Panc1 (cell line): ENCODE measurements at regions not wholly inside any gene's neighbourhood (a gene's known extent, or its start where the extent isn't known, plus 50 kb on each side); places are given as distances from the start of the nearest gene placed in this dataset.

Experiments
- ATAC-seq: fragments of 200-7000 bp; cut with Tn5 transposase; 2 replicates; pipeline ENCODE4 v1.9.1; 2020; ENCODE audit warnings: mild to moderate bottlenecking, moderate library complexity
- BruUV-seq: library from RNA; stranded (reverse); fragments of 400-500 nt; replicated peaks from 2 replicates; lab custom pipeline; 2021; lab: Mats Ljungman, UMichigan
- CTCF ChIA-PET: fragments of 300-600 bp; sonication (Branson Sonifier 250); formaldehyde crosslinking; loops from one replicate; lab custom pipeline; 2022; ENCODE audit warnings: antibody characterized with exemption; lab: Charles Lee
- POLR2A ChIA-PET: fragments of 300-600 bp; sonication (Branson Sonifier 250); formaldehyde crosslinking; loops from one replicate; lab custom pipeline; 2022; ENCODE audit warnings: antibody characterized with exemption; lab: Charles Lee
- DNase-seq: peaks from one replicate; pipeline ENCODE4 v3.0.0-alpha.2; 2010; ENCODE audit warnings: low read depth, low spot score
- H3K27ac ChIP-seq: 2 replicates; pipeline ENCODE4 v1.5.1; 2011; ENCODE audit warnings: mild to moderate bottlenecking, low read length, inconsistent platforms
- H3K27me3 ChIP-seq: fragments of 200-500 bp; sonication (Bioruptor generic); 2 replicates; pipeline ENCODE4 v1.6.0; 2014; ENCODE audit warnings: low read length, inconsistent platforms; ENCODE audit not compliant: control insufficient read depth, insufficient read depth
- H3K36me3 ChIP-seq: fragments of 200-500 bp; sonication (Bioruptor generic); 2 replicates; pipeline ENCODE4 v1.5.1; 2014; ENCODE audit warnings: inconsistent platforms, mild to moderate bottlenecking, low read length, moderate library complexity; ENCODE audit not compliant: control insufficient read depth, insufficient read depth
- H3K4me1 ChIP-seq: 2 replicates; pipeline ENCODE4 v1.5.1; 2011; ENCODE audit warnings: inconsistent platforms, mild to moderate bottlenecking, low read length, moderate library complexity; ENCODE audit not compliant: control insufficient read depth, insufficient read depth
- H3K4me3 ChIP-seq, 2 experiments: 2 replicates each; pipeline ENCODE4 v1.5.1; 2011 to 2012; ENCODE audit warnings: low read depth in 2 of 2, low read length in 2 of 2, mild to moderate bottlenecking in 2 of 2, inconsistent platforms in 1 of 2, moderate library complexity in 1 of 2
- H3K9me3 ChIP-seq: fragments of 200-500 bp; sonication (Bioruptor generic); 2 replicates; pipeline ENCODE4 v1.5.1; 2014; ENCODE audit warnings: low read depth, mild to moderate bottlenecking, inconsistent platforms, low read length, moderate library complexity; ENCODE audit not compliant: control insufficient read depth, insufficient read depth
- CTCF ChIP-seq: fragments of 450-650 bp; IDR thresholded peaks from 2 replicates; pipeline ENCODE4 v1.5.1; 2017; ENCODE audit warnings: mild to moderate bottlenecking
- POLR2AphosphoS5 ChIP-seq: IDR thresholded peaks from 2 replicates; pipeline ENCODE4 v1.6.1; 2012; ENCODE audit warnings: mild to moderate bottlenecking, low read depth, low read length, moderate library complexity
- REST ChIP-seq, 2 experiments: IDR thresholded peaks; 2 replicates each; pipeline ENCODE4 v1.6.1; 2011 to 2012; ENCODE audit warnings: low read depth in 2 of 2, control low read depth in 1 of 2, low read length in 1 of 2, mild to moderate bottlenecking in 1 of 2, moderate library complexity in 1 of 2; ENCODE audit not compliant: insufficient read depth in 1 of 2
- SIN3A ChIP-seq: IDR thresholded peaks from 2 replicates; pipeline ENCODE4 v1.6.1; 2012; ENCODE audit warnings: low read depth, mild to moderate bottlenecking, low read length, moderate library complexity, borderline replicate concordance; ENCODE audit not compliant: insufficient read depth
- TCF7L2 ChIP-seq: IDR thresholded peaks from 2 replicates; pipeline ENCODE4 v1.6.1; 2011; ENCODE audit warnings: mild to moderate bottlenecking, low read depth, low read length, inconsistent platforms
- in situ Hi-C: cut with HindIII; loops from 2 replicates; pipeline ENCODE4 v1.10.0; 2016; ENCODE audit warnings: low sequenced_read_pairs, low pct_unique_long_range_greater_than_20kb
- intact Hi-C: fragments of 100-400 bp; cut with micrococcal nuclease; formaldehyde crosslinking; loops from one replicate; pipeline ENCODE4 v1.10.0; 2022; ENCODE audit not compliant: unreplicated experiment

- POLR2A ChIA-PET: no interaction called here
- no peaks in the 10 kb centered on the region for H3K4me1 ChIP-seq
- no peak for TF ChIP-seq REST (IDR thresholded peaks at IDR 0.05; ENCODE audit: insufficient read depth in 1 of 2, low read depth in 2 of 2, low read length in 1 of 2)
- no peak for TF ChIP-seq CTCF
- no peak for TF ChIP-seq POLR2AphosphoS5
- no peaks in the 10 kb centered on the region for H3K36me3 ChIP-seq
- no peak overlapping the region for H3K4me3 ChIP-seq
- intact Hi-C loops: no loop called here
- no peak for DNase-seq
- CTCF ChIA-PET: no interaction called here
- BruUV-seq: no TSS peak
- in situ Hi-C loops: no loop called here
- no peaks in the 10 kb centered on the region for H3K27me3 ChIP-seq
- no peak overlapping the region for H3K27ac ChIP-seq
- H3K9me3 ChIP-seq: no peaks in the 10 kb centered on the region
- no peak for ATAC-seq
Measured at GRCh38 chr7:52775876-52776275, 259.6 kb upstream of the POM121L12 start.

GRCh38 chr7:52771177-52771576 lies 264.3 kb upstream of the POM121L12 start:
- no TSS peak for BruUV-seq
- H3K9me3 ChIP-seq: no peaks in the 10 kb centered on the region
- POLR2A ChIA-PET: no interaction called here
- CTCF ChIA-PET: no interaction called here
- no peaks in the 10 kb centered on the region for H3K27me3 ChIP-seq
- DNase-seq: no peak
- H3K4me1 ChIP-seq: no peaks in the 10 kb centered on the region
- TF ChIP-seq TCF7L2 (no peak), POLR2AphosphoS5 (no peak), CTCF (no peak), SIN3A (no peak), REST (IDR thresholded peaks at IDR 0.05; ENCODE audit: insufficient read depth in 1 of 2, low read depth in 2 of 2, low read length in 1 of 2) (no peak)
- no peak overlapping the region for H3K27ac ChIP-seq
- in situ Hi-C loops (no loop called here), intact Hi-C loops (no loop called here)
- no peak overlapping the region for H3K4me3 ChIP-seq
- ATAC-seq: no peak
- H3K36me3 ChIP-seq: no peaks in the 10 kb centered on the region
